IPS-20b (cell line): ENCODE measurements at regions not wholly inside any gene's neighbourhood (a gene's known extent, or its start where the extent isn't known, plus 50 kb on each side); places are given as distances from the start of the nearest gene placed in this dataset.
"Not testable (repeated sequence)": the region's sequence is repeated elsewhere in the genome, so short reads cannot be mapped to it uniquely, and the experiment has no call there.

Experiments
- H3K27ac ChIP-seq: one replicate; pipeline ENCODE4 v1.5.1; 2013; ENCODE audit warnings: low read length
- H3K27me3 ChIP-seq: 2 replicates; pipeline ENCODE4 v1.6.1; 2013; ENCODE audit warnings: mild to moderate bottlenecking, low read length, inconsistent platforms; ENCODE audit not compliant: insufficient read depth
- H3K36me3 ChIP-seq: 2 replicates; pipeline ENCODE4 v1.6.1; 2013; ENCODE audit warnings: low read depth, mild to moderate bottlenecking, inconsistent platforms, low read length, moderate library complexity; ENCODE audit not compliant: insufficient read depth
- H3K4me1 ChIP-seq: 2 replicates; pipeline ENCODE4 v1.6.1; 2013; ENCODE audit warnings: mild to moderate bottlenecking, control low read depth, inconsistent platforms, low read length, moderate library complexity; ENCODE audit not compliant: insufficient read depth
- H3K4me3 ChIP-seq: 2 replicates; pipeline ENCODE4 v1.5.1; 2013; ENCODE audit warnings: mild to moderate bottlenecking, low read length, inconsistent platforms
- H3K9ac ChIP-seq: 2 replicates; pipeline ENCODE4 v1.6.1; 2013; ENCODE audit warnings: low read depth, mild to moderate bottlenecking, inconsistent platforms, low read length, moderate library complexity
- H3K9me3 ChIP-seq: 2 replicates; pipeline ENCODE4 v1.6.1; 2013; ENCODE audit warnings: mild to moderate bottlenecking, low read depth, low read length, inconsistent platforms; ENCODE audit not compliant: insufficient read depth

DNA sequence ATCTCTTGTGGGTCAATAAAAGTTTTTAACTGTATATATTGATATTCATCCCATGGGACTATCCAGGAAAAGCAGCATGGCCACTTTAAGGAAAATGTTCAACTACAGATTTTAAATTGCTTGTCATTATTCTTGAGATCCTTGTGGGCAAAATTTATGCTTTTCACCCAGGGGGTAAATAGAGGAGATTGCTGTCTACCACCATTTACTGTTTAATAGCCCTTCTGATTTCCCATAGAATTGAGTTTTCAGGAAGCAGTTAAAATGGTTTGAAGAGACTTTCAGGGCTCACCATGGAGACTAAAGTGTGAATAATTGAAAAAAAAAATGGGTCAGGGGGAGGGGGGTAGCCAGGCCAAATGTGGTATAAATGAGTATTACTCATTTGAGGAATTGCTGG, 901.1 kb upstream of the POT1 start:
- H3K27ac ChIP-seq: no peak overlapping the region
- no peak overlapping the region for H3K4me3 ChIP-seq
- H3K9me3 ChIP-seq: peaks cover 9% of the 10 kb centered on the region
- no peaks in the 10 kb centered on the region for H3K27me3 ChIP-seq
- H3K9ac ChIP-seq: no peak overlapping the region
- no peaks in the 10 kb centered on the region for H3K36me3 ChIP-seq
- no peaks in the 10 kb centered on the region for H3K4me1 ChIP-seq

- Histone ChIP-seq H3K27me3 (no peaks in the 10 kb centered on the region), H3K36me3 (no peaks in the 10 kb centered on the region), H3K4me1 (no peaks in the 10 kb centered on the region), H3K9ac (no peak overlapping the region), H3K9me3 (peaks cover 9% of the 10 kb centered on the region), H3K4me3 (no peak overlapping the region), H3K27ac (no peak overlapping the region)
Measured at GRCh38 chr7:125828153-125828700, 898.6 kb upstream of the POT1 start.

GRCh38 chr7:125823538-125823937, 893.9 kb upstream of the POT1 start:
- Histone ChIP-seq H3K27ac (no peak overlapping the region), H3K27me3 (no peaks in the 10 kb centered on the region), H3K4me1 (no peaks in the 10 kb centered on the region), H3K36me3 (no peaks in the 10 kb centered on the region), H3K9ac (no peak overlapping the region), H3K9me3 (no peaks in the 10 kb centered on the region), H3K4me3 (no peak overlapping the region)

- Histone ChIP-seq H3K9me3 (no peaks in the 10 kb centered on the region), H3K4me1 (no peaks in the 10 kb centered on the region), H3K9ac (no peak overlapping the region)
Measured at GRCh38 chr7:125820495-125820894, 890.9 kb upstream of the POT1 start.

DNA sequence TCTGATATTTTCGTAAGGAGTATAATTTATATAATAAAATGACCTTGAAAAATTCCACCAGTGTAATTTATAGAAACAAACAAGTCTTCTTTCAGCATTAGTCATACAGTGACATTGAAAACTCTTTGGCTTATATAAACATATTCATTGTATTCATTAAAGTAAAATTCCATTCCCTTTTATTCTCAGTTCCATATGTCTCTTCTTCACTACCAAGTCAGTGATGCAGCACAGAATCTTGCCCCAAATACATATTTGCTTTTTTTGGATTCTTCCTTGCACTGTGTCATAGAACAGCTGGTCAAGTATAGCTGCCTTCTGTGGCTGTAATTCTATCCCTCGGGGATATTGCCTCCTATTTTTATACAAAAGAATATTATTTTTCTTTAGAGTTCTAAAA, 884.5 kb upstream of the POT1 start:
- no peaks in the 10 kb centered on the region for H3K27me3 ChIP-seq
- no peak overlapping the region for H3K4me3 ChIP-seq
- H3K27ac ChIP-seq: no peak overlapping the region
- H3K9ac ChIP-seq: no peak overlapping the region
- H3K4me1 ChIP-seq: no peaks in the 10 kb centered on the region
- H3K9me3 ChIP-seq: no peaks in the 10 kb centered on the region
- H3K36me3 ChIP-seq: no peaks in the 10 kb centered on the region

More at GRCh38 chr7:125820495-125820894, 890.9 kb upstream of the POT1 start:
- Histone ChIP-seq H3K36me3 (no peaks in the 10 kb centered on the region), H3K27me3 (no peaks in the 10 kb centered on the region), H3K4me3 (no peak overlapping the region), H3K27ac (no peak overlapping the region)

GRCh38 chr7:125806491-125806890, 876.9 kb upstream of the POT1 start:
- H3K27me3 ChIP-seq, H3K4me3 ChIP-seq, H3K27ac ChIP-seq, H3K36me3 ChIP-seq, H3K4me1 ChIP-seq, H3K9ac ChIP-seq, H3K9me3 ChIP-seq: not testable (repeated sequence)

- Histone ChIP-seq H3K27me3 (no peaks in the 10 kb centered on the region), H3K27ac (no peak overlapping the region), H3K4me3 (no peak overlapping the region), H3K36me3 (no peaks in the 10 kb centered on the region), H3K9me3 (no peaks in the 10 kb centered on the region), H3K4me1 (no peaks in the 10 kb centered on the region), H3K9ac (no peak overlapping the region)
Measured at GRCh38 chr7:125804273-125804672, 874.6 kb upstream of the POT1 start.

DNA sequence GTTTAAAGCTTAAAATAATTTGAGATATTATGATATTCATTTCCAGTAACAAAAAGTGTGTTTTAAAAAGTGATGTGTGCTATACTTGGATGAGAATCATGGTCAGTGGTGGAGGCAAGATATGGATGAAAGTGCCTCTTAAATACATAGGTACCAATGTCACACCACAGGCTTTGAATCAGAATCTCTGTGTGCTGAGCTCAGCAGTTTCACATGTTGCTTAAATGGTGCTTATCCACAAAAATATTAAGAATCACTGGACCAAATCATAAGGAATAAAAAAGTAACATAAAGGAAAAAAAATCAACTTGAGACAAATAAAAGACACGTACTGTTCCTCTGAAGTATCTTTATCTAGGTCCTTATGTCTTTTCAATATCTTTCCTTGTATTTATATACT, 850.5 kb upstream of the POT1 start:
- H3K27ac ChIP-seq: no peak overlapping the region
- no peak overlapping the region for H3K4me3 ChIP-seq
- H3K9ac ChIP-seq: no peak overlapping the region
- no peaks in the 10 kb centered on the region for H3K4me1 ChIP-seq
- no peaks in the 10 kb centered on the region for H3K9me3 ChIP-seq
- H3K36me3 ChIP-seq: no peaks in the 10 kb centered on the region
- H3K27me3 ChIP-seq: no peaks in the 10 kb centered on the region

GRCh38 chr7:125775317-125775716, 845.7 kb upstream of the POT1 start:
- Histone ChIP-seq H3K4me3 (no peak overlapping the region), H3K4me1 (no peaks in the 10 kb centered on the region), H3K9me3 (no peaks in the 10 kb centered on the region), H3K36me3 (no peaks in the 10 kb centered on the region), H3K27ac (no peak overlapping the region), H3K9ac (no peak overlapping the region), H3K27me3 (no peaks in the 10 kb centered on the region)

GRCh38 chr7:125773113-125773785, 843.6 kb upstream of the POT1 start:
- no peak overlapping the region for H3K4me3 ChIP-seq
- no peaks in the 10 kb centered on the region for H3K4me1 ChIP-seq
- H3K9me3 ChIP-seq: no peaks in the 10 kb centered on the region
- H3K27ac ChIP-seq: no peak overlapping the region
- no peaks in the 10 kb centered on the region for H3K36me3 ChIP-seq
- H3K9ac ChIP-seq: no peak overlapping the region
- no peaks in the 10 kb centered on the region for H3K27me3 ChIP-seq

GRCh38 chr7:125747966-125748365, 818.3 kb upstream of the POT1 start:
- peaks cover 9% of the 10 kb centered on the region; the same call in 1 of the 2 replicates for H3K9me3 ChIP-seq
- no peaks in the 10 kb centered on the region for H3K27me3 ChIP-seq
- no peaks in the 10 kb centered on the region for H3K4me1 ChIP-seq
- no peak overlapping the region for H3K4me3 ChIP-seq
- H3K9ac ChIP-seq: no peak overlapping the region
- H3K36me3 ChIP-seq: no peaks in the 10 kb centered on the region
- no peak overlapping the region for H3K27ac ChIP-seq

- peaks cover 9% of the 10 kb centered on the region; the same call in 1 of the 2 replicates for H3K9me3 ChIP-seq
- H3K27ac ChIP-seq: no peak overlapping the region
- no peaks in the 10 kb centered on the region for H3K36me3 ChIP-seq
- H3K4me1 ChIP-seq: no peaks in the 10 kb centered on the region
- no peak overlapping the region for H3K9ac ChIP-seq
- H3K4me3 ChIP-seq: no peak overlapping the region
- H3K27me3 ChIP-seq: no peaks in the 10 kb centered on the region
Measured at GRCh38 chr7:125746510-125746909, 816.9 kb upstream of the POT1 start.
